ENCODE measurements at regions not wholly inside any gene's neighbourhood (a gene's known extent, or its start where the extent isn't known, plus 50 kb on each side); places are given as distances from the start of the nearest gene placed in this dataset.

DNA sequence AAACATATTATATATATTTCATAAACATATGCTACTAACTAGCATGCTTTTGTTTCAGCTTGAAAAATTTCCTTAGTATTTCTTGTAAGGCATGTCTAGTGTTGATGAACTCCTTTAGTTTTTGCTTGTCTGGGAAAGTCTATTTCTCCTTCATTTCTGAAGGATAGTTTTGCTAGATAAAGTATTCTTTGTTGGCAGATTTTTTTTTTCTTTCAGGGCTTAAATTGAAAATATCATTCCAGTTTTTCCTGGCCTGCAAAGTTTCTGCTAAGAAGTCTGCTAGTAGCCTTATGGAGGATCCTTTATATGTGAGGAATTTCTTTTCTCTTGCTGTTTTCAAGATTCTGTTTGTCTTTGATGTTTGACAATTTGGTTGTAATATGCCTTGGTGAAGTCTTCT is 183.5 kb downstream of the SLC4A3 start:
- peaks cover 3 to 8% of the 10 kb centered on the region in 2 donors for H3K9me3 ChIP-seq
- no peak overlapping the region for H3K4me3 ChIP-seq
- TF ChIP-seq, protein P1, sequence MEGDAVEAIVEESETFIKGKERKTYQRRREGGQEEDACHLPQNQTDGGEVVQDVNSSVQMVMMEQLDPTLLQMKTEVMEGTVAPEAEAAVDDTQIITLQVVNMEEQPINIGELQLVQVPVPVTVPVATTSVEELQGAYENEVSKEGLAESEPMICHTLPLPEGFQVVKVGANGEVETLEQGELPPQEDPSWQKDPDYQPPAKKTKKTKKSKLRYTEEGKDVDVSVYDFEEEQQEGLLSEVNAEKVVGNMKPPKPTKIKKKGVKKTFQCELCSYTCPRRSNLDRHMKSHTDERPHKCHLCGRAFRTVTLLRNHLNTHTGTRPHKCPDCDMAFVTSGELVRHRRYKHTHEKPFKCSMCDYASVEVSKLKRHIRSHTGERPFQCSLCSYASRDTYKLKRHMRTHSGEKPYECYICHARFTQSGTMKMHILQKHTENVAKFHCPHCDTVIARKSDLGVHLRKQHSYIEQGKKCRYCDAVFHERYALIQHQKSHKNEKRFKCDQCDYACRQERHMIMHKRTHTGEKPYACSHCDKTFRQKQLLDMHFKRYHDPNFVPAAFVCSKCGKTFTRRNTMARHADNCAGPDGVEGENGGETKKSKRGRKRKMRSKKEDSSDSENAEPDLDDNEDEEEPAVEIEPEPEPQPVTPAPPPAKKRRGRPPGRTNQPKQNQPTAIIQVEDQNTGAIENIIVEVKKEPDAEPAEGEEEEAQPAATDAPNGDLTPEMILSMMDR (IDR thresholded peaks at IDR 0.05): no peak
- H3K4me1 ChIP-seq: no peaks in the 10 kb centered on the region
- no peaks in the 10 kb centered on the region for H3K36me3 ChIP-seq
- no peak overlapping the region for H3K27ac ChIP-seq
- H3K27me3 ChIP-seq: no peaks in the 10 kb centered on the region
- intact Hi-C loops (cut with DNase I): no loop called here
- no peak for DNase-seq (ENCODE audit: low spot score in 2 of 2)

DNA sequence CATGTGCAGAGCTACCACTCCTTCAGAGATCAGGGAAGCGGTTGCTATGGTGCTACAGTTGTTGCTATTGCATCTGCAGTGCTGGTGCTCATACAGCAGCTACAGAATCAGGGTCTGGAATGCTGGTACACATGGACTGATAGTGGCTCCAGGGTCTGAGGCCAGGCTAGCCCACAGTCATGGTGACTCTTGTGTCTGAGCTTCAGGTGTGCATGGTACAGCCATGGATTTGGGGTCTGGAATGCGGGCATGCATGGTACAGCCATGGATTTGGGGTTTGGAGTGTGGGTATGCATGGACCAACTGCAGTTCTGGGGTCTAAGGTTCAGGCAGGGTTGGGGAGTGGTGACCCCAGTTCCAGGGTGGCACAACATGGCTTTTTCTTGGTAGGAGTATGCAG is 185.2 kb downstream of the SLC4A3 start:
- H3K4me3 ChIP-seq: no peak overlapping the region
- no peaks in the 10 kb centered on the region for H3K36me3 ChIP-seq
- H3K4me1 ChIP-seq: no peaks in the 10 kb centered on the region
- H3K9me3 ChIP-seq: peaks cover 3 to 8% of the 10 kb centered on the region in 2 donors
- DNase-seq (ENCODE audit: low spot score in 2 of 2): no peak
- intact Hi-C loops (cut with DNase I): no loop called here
- TF ChIP-seq, protein P1 (IDR thresholded peaks at IDR 0.05): no peak
- H3K27ac ChIP-seq: no peak overlapping the region
- no peaks in the 10 kb centered on the region for H3K27me3 ChIP-seq

DNA sequence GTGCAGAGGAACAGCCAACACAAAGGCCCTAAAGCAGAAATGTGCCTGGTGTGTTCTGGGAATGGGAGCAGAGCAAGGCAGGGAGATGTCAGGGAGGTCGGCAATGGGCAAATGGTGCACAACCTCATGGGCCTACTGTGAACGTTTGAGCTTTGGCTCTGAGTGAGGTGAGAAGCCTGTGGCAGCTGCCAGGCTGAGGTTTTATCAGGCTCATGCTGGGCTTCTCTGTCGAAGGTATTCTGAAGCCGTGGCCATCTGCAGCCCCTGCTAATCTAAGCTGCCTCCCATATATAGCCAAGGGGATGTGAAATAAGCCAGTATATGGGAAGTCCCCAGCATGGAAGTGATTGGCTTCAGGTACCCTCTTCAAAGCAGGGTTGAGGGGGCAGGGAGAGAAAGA is 193.3 kb downstream of the SLC4A3 start:
- H3K27me3 ChIP-seq: no peaks in the 10 kb centered on the region
- TF ChIP-seq, protein P1 (IDR thresholded peaks at IDR 0.05): no peak
- no peak for DNase-seq (ENCODE audit: low spot score in 2 of 2)
- no peaks in the 10 kb centered on the region for H3K9me3 ChIP-seq
- intact Hi-C loops (cut with DNase I): no loop called here
- H3K36me3 ChIP-seq: no peaks in the 10 kb centered on the region
- H3K4me3 ChIP-seq: no peak overlapping the region
- H3K4me1 ChIP-seq: no peaks in the 10 kb centered on the region
- H3K27ac ChIP-seq: no peak overlapping the region

DNA sequence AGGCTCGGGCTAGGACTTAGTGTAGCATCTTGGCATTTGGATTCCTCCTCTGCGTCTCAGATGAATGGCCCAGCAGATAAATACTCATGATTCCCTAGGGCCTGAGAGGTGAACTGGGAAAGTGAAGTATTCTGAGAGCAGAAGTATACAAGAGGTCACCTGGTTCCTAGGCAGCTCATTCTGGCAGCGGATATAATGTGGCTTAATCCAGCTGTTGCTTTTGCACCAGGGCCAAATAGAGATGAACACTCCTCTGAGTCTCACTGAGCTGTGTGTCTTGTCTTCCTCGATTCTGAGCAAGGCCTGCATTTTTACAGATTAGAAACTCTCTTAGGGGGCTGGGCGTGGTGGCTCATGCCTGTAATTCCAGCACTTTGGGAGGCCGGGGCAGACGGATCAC is 196.1 kb downstream of the SLC4A3 start:
- Histone ChIP-seq H3K4me3 (no peak overlapping the region), H3K27ac (no peak overlapping the region), H3K36me3 (no peaks in the 10 kb centered on the region), H3K4me1 (no peaks in the 10 kb centered on the region), H3K9me3 (no peaks in the 10 kb centered on the region), H3K27me3 (no peaks in the 10 kb centered on the region)
- intact Hi-C loops (cut with DNase I): no loop called here
- TF ChIP-seq, protein P1 (IDR thresholded peaks at IDR 0.05): no peak
- no peak for DNase-seq (ENCODE audit: low spot score in 2 of 2)

DNA sequence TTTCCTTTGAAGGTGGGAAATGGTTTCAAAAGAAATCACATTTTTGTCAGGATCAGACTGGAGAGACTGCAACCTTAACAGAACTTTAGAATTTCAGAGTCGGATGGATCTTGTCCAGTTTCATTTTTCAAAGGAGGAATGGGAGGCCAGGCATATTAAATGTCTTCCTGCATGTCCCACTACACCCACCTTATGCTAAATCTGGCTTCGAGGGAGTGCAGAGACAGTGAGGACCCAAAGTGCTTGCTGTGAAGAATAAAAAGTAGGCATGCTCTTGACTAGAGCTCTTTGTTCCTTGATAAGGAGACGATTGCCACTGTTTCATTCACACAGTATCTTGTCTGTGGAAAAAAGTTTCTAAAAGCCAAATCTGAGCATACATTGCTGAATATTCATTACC is 197.6 kb downstream of the SLC4A3 start:
- Histone ChIP-seq H3K9me3 (no peaks in the 10 kb centered on the region), H3K27ac (no peak overlapping the region), H3K4me1 (no peaks in the 10 kb centered on the region), H3K36me3 (no peaks in the 10 kb centered on the region), H3K27me3 (no peaks in the 10 kb centered on the region), H3K4me3 (no peak overlapping the region)
- no peak for DNase-seq (ENCODE audit: low spot score in 2 of 2)
- TF ChIP-seq, protein P1 (IDR thresholded peaks at IDR 0.05): no peak
- intact Hi-C loops (cut with DNase I): no loop called here

DNA sequence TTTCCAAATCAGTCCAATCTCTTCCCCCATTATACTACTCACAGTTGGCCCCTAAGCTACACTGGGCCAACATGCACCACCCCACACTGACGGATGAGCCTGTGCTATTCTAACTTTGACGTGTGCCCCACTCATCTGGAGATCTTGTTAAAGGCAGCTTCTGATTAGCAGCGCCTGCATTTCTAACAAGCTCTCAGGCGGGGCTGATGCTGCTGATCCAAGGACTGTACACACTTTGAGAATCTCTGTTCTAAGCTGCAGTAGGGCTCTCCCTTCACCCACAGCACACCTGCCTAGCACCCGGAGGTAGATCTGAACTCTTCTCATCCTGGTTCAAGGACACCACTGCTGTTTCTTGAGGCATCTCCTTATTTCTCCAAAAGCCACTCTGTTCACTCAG is 200.7 kb downstream of the SLC4A3 start:
- Histone ChIP-seq H3K27ac (no peak overlapping the region), H3K4me1 (no peaks in the 10 kb centered on the region), H3K36me3 (no peaks in the 10 kb centered on the region), H3K4me3 (no peak overlapping the region), H3K27me3 (no peaks in the 10 kb centered on the region), H3K9me3 (no peaks in the 10 kb centered on the region)
- DNase-seq (ENCODE audit: low spot score in 2 of 2): no peak
- intact Hi-C loops (cut with DNase I): no loop called here
- TF ChIP-seq, protein P1 (IDR thresholded peaks at IDR 0.05): no peak

Data from ascending aorta (tissue), 2 donors.